ENCODE measurements at regions not wholly inside any gene's neighbourhood (a gene's known extent, or its start where the extent isn't known, plus 50 kb on each side); places are given as distances from the start of the nearest gene placed in this dataset.

DNA sequence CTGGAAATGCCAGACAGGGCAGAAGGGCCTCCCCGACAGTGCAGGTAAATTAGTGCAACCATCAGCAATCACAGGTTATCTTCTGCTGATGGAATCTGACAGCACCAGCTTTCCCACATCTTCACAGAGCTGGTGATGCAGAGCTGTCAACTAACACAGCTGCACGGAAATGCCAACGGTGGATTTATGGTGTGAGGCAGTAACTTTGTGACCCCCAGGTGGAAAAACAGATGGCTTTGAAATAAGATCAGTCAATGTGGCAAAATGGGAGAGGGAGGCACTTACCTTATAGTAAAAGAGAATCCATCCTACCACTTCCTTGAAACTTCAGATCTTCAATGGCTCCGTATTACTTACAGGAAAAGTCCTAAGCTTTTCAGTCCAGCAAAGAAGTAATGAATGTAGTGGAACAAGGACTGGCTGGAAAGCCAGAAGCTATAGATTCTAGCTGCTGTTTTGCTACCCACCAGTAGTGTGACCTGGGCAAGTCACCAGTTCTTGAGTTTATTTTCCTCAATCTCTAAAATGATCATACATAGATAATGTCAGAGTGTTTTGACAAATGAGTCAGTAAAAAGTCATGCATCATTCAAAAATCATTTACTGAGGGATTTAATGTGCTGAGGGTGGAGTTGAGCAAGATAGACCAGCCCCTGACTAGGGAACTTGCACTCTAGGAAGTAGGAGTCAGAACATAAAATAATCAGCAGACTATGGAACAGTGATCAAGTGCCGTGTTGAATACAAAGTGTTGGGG is 245.7 kb upstream of the JUN start:
- no peak overlapping the region for H2BK20ac ChIP-seq (ENCODE audit: low read length)
- POLR2A ChIA-PET (ENCODE audit: partially characterized antibody) = no interaction called here
- H3K9ac ChIP-seq (replicated peaks in 1 of 4; ENCODE audit: extremely low read depth in 1 of 4, low read depth in 3 of 4, low read length in 3 of 4) = no peak overlapping the region
- no peak overlapping the region for H2AK5ac ChIP-seq (ENCODE audit: low read depth, low read length)
- H2BK15ac ChIP-seq (ENCODE audit: low read length) = no peak overlapping the region
- H3K4me1 ChIP-seq (replicated peaks in 1 of 4; ENCODE audit: control insufficient read depth in 3 of 4, insufficient read depth in 4 of 4, low read length in 3 of 4) = no peaks in the 10 kb centered on the region
- no peaks in the 10 kb centered on the region for H3K79me2 ChIP-seq (ENCODE audit: control insufficient read depth in 1 of 2, insufficient read depth in 2 of 2, low read length in 2 of 2)
- H3K79me1 ChIP-seq (ENCODE audit: low read depth, low read length) = no peaks in the 10 kb centered on the region
- no peak overlapping the region for H4K8ac ChIP-seq (ENCODE audit: extremely low read depth, insufficient read depth, low read length)
- H4K91ac ChIP-seq (replicated peaks; ENCODE audit: insufficient read length, low read length) = no peak overlapping the region
- H3K23me2 ChIP-seq (ENCODE audit: low read depth, low read length) = no peaks in the 10 kb centered on the region
- H3K23ac ChIP-seq (ENCODE audit: insufficient read length) = no peak overlapping the region
- 94% methylated on average over 5 of the region's 5 CpGs; no CpG with 5 or more reads in 1 of the 2 experiments for WGBS, 2 experiments (ENCODE audit: extremely low coverage in 1 of 2, insufficient coverage in 1 of 2, insufficient read length in 1 of 2, insufficient replicate concordance in 2 of 2, low coverage in 1 of 2, low lambda C conversion rate in 2 of 2, missing lambda C conversion rate in 1 of 2)
- H3K56ac ChIP-seq (replicated peaks; ENCODE audit: insufficient read length, low read depth, low read length) = no peak overlapping the region
- no peak overlapping the region for H2BK12ac ChIP-seq (ENCODE audit: low read depth, low read length)
- CTCF ChIA-PET (ENCODE audit: partially characterized antibody) = interaction anchor here (0.6 to 2.0 kb wide), 4 partner anchors 9 to 366 kb away, joined by 3 to 7 read pairs (median 4); no protein-coding TSS in a partner anchor
- H3K4me2 ChIP-seq (ENCODE audit: insufficient read depth in 1 of 2, low read depth in 2 of 2, low read length in 2 of 2) = no peak overlapping the region
- no peak overlapping the region for H4K5ac ChIP-seq (ENCODE audit: insufficient read length, low read depth, low read length)
- DNase-seq (ENCODE audit: low read depth in 1 of 2, low spot score in 2 of 2) (no peak), FAIRE-seq (no peak)
- H3K14ac ChIP-seq (ENCODE audit: insufficient read length) = no peak overlapping the region
- no peaks in the 10 kb centered on the region for H3K27me3 ChIP-seq (replicated peaks in 1 of 4; ENCODE audit: control insufficient read depth in 3 of 4, extremely low read depth in 1 of 4, insufficient read depth in 3 of 4, low read length in 3 of 4)
- no peak overlapping the region for H3K4me3 ChIP-seq (ENCODE audit: extremely low read depth in 1 of 4, insufficient read depth in 2 of 4, low read depth in 3 of 4, low read length in 4 of 4)
- H3K9me3 ChIP-seq (ENCODE audit: insufficient read depth in 2 of 2, low read depth in 1 of 2, low read length in 1 of 2) = no peaks in the 10 kb centered on the region
- no peaks in the 10 kb centered on the region for H3K36me3 ChIP-seq (ENCODE audit: control insufficient read depth in 2 of 4, insufficient read depth in 4 of 4, low read length in 3 of 4)
- H3K27ac ChIP-seq (ENCODE audit: low read depth, low read length) = no peak overlapping the region
- no peaks in the 10 kb centered on the region for H4K20me1 ChIP-seq (replicated peaks in 1 of 2; ENCODE audit: control insufficient read depth in 1 of 2, insufficient read depth in 2 of 2, low read length in 2 of 2)
- H3K18ac ChIP-seq (ENCODE audit: extremely low read depth, low read length) = no peak overlapping the region
- H2BK5ac ChIP-seq (ENCODE audit: low read depth, low read length) = no peak overlapping the region
- no peak overlapping the region for H2AFZ ChIP-seq (ENCODE audit: low read length)
- H2BK120ac ChIP-seq (replicated peaks; ENCODE audit: low read depth, low read length) = no peak overlapping the region
- H3K4ac ChIP-seq (replicated peaks; ENCODE audit: insufficient read length, low read depth, low read length) = no peak overlapping the region
- TF ChIP-seq JUND (IDR thresholded peaks at IDR 0.05; ENCODE audit: low read length) = no peak
- TF ChIP-seq, protein P1, sequence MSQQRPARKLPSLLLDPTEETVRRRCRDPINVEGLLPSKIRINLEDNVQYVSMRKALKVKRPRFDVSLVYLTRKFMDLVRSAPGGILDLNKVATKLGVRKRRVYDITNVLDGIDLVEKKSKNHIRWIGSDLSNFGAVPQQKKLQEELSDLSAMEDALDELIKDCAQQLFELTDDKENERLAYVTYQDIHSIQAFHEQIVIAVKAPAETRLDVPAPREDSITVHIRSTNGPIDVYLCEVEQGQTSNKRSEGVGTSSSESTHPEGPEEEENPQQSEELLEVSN (IDR thresholded peaks at IDR 0.05) = no peak
- no peak for TF ChIP-seq RBBP5 (IDR thresholded peaks at IDR 0.05; ENCODE audit: borderline replicate concordance, low read depth, low read length)
- TF ChIP-seq RXRA (IDR thresholded peaks at IDR 0.05; ENCODE audit: insufficient read depth, low read depth, low read length) = no peak
- no peak for TF ChIP-seq SRF (IDR thresholded peaks at IDR 0.05; ENCODE audit: low read depth, low read length)
- TF ChIP-seq FOSL1 (IDR thresholded peaks at IDR 0.05; ENCODE audit: insufficient read depth, low read depth, low read length) = no peak
- no peak for TF ChIP-seq MAFK (IDR thresholded peaks at IDR 0.05; ENCODE audit: low read depth, low read length)
- no peak for TF ChIP-seq CHD1 (IDR thresholded peaks at IDR 0.05; ENCODE audit: low read depth, low read length)
- no peak for TF ChIP-seq JUN (IDR thresholded peaks at IDR 0.05; ENCODE audit: low read depth, low read length)
- no peak for TF ChIP-seq MAX (IDR thresholded peaks at IDR 0.05)
- no peak for TF ChIP-seq SP4 (IDR thresholded peaks at IDR 0.05; ENCODE audit: low read length)
- no peak for TF ChIP-seq RFX5 (IDR thresholded peaks at IDR 0.05; ENCODE audit: borderline replicate concordance, low read depth, low read length)
- TF ChIP-seq POU5F1 (IDR thresholded peaks at IDR 0.05; ENCODE audit: low read depth, low read length) = no peak
- no peak for TF ChIP-seq TEAD4 (IDR thresholded peaks at IDR 0.05; ENCODE audit: low read depth, low read length)

Measured in H1 (cell line).